HUES6 (cell line): ENCODE measurements at regions not wholly inside any gene's neighbourhood (a gene's known extent, or its start where the extent isn't known, plus 50 kb on each side); places are given as distances from the start of the nearest gene placed in this dataset.

Experiments used
- H3K27ac ChIP-seq: 2 replicates; pipeline ENCODE4 v1.7.0; 2013; ENCODE audit warnings: low read depth, mild to moderate bottlenecking, low read length, inconsistent platforms
- H3K27me3 ChIP-seq: 2 replicates; pipeline ENCODE4 v1.6.1; 2013; ENCODE audit warnings: low read length; ENCODE audit not compliant: control insufficient read depth, insufficient read depth
- H3K36me3 ChIP-seq: 2 replicates; pipeline ENCODE4 v1.6.1; 2013; ENCODE audit warnings: low read length; ENCODE audit not compliant: control insufficient read depth, insufficient read depth
- H3K4me1 ChIP-seq: 2 replicates; pipeline ENCODE4 v1.6.1; 2013; ENCODE audit warnings: low read length; ENCODE audit not compliant: control insufficient read depth, insufficient read depth
- H3K4me3 ChIP-seq: 2 replicates; pipeline ENCODE4 v1.5.1; 2013; ENCODE audit warnings: low read depth, low read length
- H3K9ac ChIP-seq: one replicate; pipeline ENCODE4 v1.6.1; 2013; ENCODE audit warnings: mild to moderate bottlenecking, low read length
- H3K9me3 ChIP-seq: 2 replicates; pipeline ENCODE4 v1.6.1; 2013; ENCODE audit warnings: low read depth, low read length; ENCODE audit not compliant: control insufficient read depth, insufficient read depth

GRCh38 chr1:55582084-55582483 lies 366.9 kb upstream of the USP24 start:
- H3K9ac ChIP-seq = no peak overlapping the region
- no peak overlapping the region for H3K27ac ChIP-seq
- no peaks in the 10 kb centered on the region for H3K9me3 ChIP-seq
- peaks cover 4% of the 10 kb centered on the region for H3K4me1 ChIP-seq
- H3K4me3 ChIP-seq = no peak overlapping the region
- no peaks in the 10 kb centered on the region for H3K27me3 ChIP-seq
- H3K36me3 ChIP-seq = no peaks in the 10 kb centered on the region

GRCh38 chr1:55580845-55581332 lies 365.7 kb upstream of the USP24 start:
- Histone ChIP-seq H3K36me3 (no peaks in the 10 kb centered on the region), H3K9me3 (no peaks in the 10 kb centered on the region), H3K9ac (no peak overlapping the region), H3K27ac (no peak overlapping the region), H3K27me3 (no peaks in the 10 kb centered on the region), H3K4me1 (peaks cover 4% of the 10 kb centered on the region), H3K4me3 (no peak overlapping the region)

- Histone ChIP-seq H3K4me1 (peaks cover under 1% of the 10 kb centered on the region; the same call in 1 of the 2 replicates), H3K9me3 (no peaks in the 10 kb centered on the region), H3K4me3 (no peak overlapping the region), H3K36me3 (no peaks in the 10 kb centered on the region), H3K9ac (no peak overlapping the region), H3K27ac (no peak overlapping the region), H3K27me3 (no peaks in the 10 kb centered on the region)
Observed at GRCh38 chr1:55579332-55580001, 364.3 kb upstream of the USP24 start.

- Histone ChIP-seq H3K27me3 (no peaks in the 10 kb centered on the region; the same call in 1 of the 2 replicates), H3K9ac (no peak overlapping the region), H3K36me3 (no peaks in the 10 kb centered on the region), H3K4me1 (no peaks in the 10 kb centered on the region), H3K27ac (no peak overlapping the region), H3K4me3 (no peak overlapping the region), H3K9me3 (no peaks in the 10 kb centered on the region)
Observed at GRCh38 chr1:55578646-55579045, 363.5 kb upstream of the USP24 start.

GRCh38 chr1:55575571-55576279 lies 360.6 kb upstream of the USP24 start:
- H3K9me3 ChIP-seq = no peaks in the 10 kb centered on the region
- no peak overlapping the region for H3K27ac ChIP-seq
- no peaks in the 10 kb centered on the region for H3K36me3 ChIP-seq
- no peak overlapping the region for H3K9ac ChIP-seq
- no peak overlapping the region for H3K4me3 ChIP-seq
- H3K4me1 ChIP-seq = no peaks in the 10 kb centered on the region
- H3K27me3 ChIP-seq = no peaks in the 10 kb centered on the region; the same call in 1 of the 2 replicates

- H3K36me3 ChIP-seq = no peaks in the 10 kb centered on the region
- H3K9me3 ChIP-seq = no peaks in the 10 kb centered on the region
- H3K27ac ChIP-seq = no peak overlapping the region
- no peaks in the 10 kb centered on the region for H3K4me1 ChIP-seq
- no peak overlapping the region for H3K4me3 ChIP-seq
- H3K27me3 ChIP-seq = no peaks in the 10 kb centered on the region; the same call in 1 of the 2 replicates
- no peak overlapping the region for H3K9ac ChIP-seq
Observed at GRCh38 chr1:55574691-55575225, 359.6 kb upstream of the USP24 start.

- Histone ChIP-seq H3K27me3 (no peaks in the 10 kb centered on the region; the same call in 1 of the 2 replicates), H3K9ac (no peak overlapping the region), H3K4me1 (no peaks in the 10 kb centered on the region), H3K9me3 (peaks cover 8% of the 10 kb centered on the region), H3K27ac (no peak overlapping the region), H3K36me3 (no peaks in the 10 kb centered on the region), H3K4me3 (no peak overlapping the region)
Observed at GRCh38 chr1:55572878-55573734, 357.9 kb upstream of the USP24 start.

GRCh38 chr1:55571767-55572166 lies 356.6 kb upstream of the USP24 start:
- Histone ChIP-seq H3K36me3 (no peaks in the 10 kb centered on the region), H3K4me3 (no peak overlapping the region), H3K9me3 (peaks cover 14% of the 10 kb centered on the region), H3K9ac (no peak overlapping the region), H3K27ac (no peak overlapping the region), H3K4me1 (no peaks in the 10 kb centered on the region), H3K27me3 (no peaks in the 10 kb centered on the region; the same call in 1 of the 2 replicates)

- Histone ChIP-seq H3K4me1 (no peaks in the 10 kb centered on the region), H3K9ac (no peak overlapping the region), H3K9me3 (peaks cover 14% of the 10 kb centered on the region), H3K27ac (no peak overlapping the region), H3K36me3 (no peaks in the 10 kb centered on the region), H3K27me3 (no peaks in the 10 kb centered on the region; the same call in 1 of the 2 replicates), H3K4me3 (no peak overlapping the region)
Observed at GRCh38 chr1:55569417-55569816, 354.3 kb upstream of the USP24 start.

- H3K9ac ChIP-seq = no peak overlapping the region
- no peak overlapping the region for H3K27ac ChIP-seq
- no peaks in the 10 kb centered on the region; the same call in 1 of the 2 replicates for H3K27me3 ChIP-seq
- no peaks in the 10 kb centered on the region for H3K4me1 ChIP-seq
- peaks cover 14% of the 10 kb centered on the region for H3K9me3 ChIP-seq
- H3K36me3 ChIP-seq = no peaks in the 10 kb centered on the region
- H3K4me3 ChIP-seq = no peak overlapping the region
Observed at GRCh38 chr1:55568732-55569131, 353.6 kb upstream of the USP24 start.
